ENCODE measurements at regions not wholly inside any gene's neighbourhood (a gene's known extent, or its start where the extent isn't known, plus 50 kb on each side); places are given as distances from the start of the nearest gene placed in this dataset.

DNA sequence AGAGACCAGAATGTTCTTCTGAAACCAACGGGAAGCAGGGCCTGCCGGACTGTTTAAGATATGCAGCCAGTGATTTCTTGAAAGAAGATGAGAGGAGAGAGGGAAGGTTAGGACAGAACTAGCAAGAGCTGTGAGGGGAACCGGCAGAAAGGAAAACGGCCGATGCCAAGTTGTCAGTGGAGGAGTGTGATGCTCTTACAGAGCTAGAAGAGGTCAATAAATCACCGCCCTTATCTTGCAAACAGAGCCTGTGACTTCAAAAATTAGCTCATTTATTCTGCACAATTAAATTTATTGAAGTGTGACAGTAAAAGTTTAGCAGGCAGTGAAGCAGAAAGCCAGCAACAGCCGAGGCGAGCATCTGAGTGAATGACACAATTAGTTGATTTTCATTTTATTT is 509.5 kb upstream of the ID4 start:
- intact Hi-C loops (cut with micrococcal nuclease) (no loop called here), dilution Hi-C loops (cut with MboI; ENCODE audit: extremely low pct_ligation_motif_present, low sequenced_read_pairs) (no loop called here)
- Histone ChIP-seq H3K36me3 (ENCODE audit: control insufficient read depth in 2 of 2, extremely low read depth in 1 of 2, insufficient read depth in 2 of 2, low read length in 2 of 2) (no peaks in the 10 kb centered on the region), H3K9ac (replicated peaks; ENCODE audit: extremely low read depth, insufficient read depth, low read length) (no peak overlapping the region), H3K27me3 (ENCODE audit: control insufficient read depth in 2 of 2, insufficient read depth in 2 of 2, low read length in 2 of 2) (no peaks in the 10 kb centered on the region), H3K9me1 (replicated peaks; ENCODE audit: control insufficient read depth, extremely low read depth, insufficient read depth, low read length) (no peaks in the 10 kb centered on the region), H4K20me1 (replicated peaks; ENCODE audit: control insufficient read depth, extremely low read depth, insufficient read depth, low read length) (no peaks in the 10 kb centered on the region), H3K79me2 (ENCODE audit: control insufficient read depth, insufficient read depth, low read length) (no peaks in the 10 kb centered on the region), H3K4me3 (replicated peaks in 1 of 3; ENCODE audit: insufficient read depth in 1 of 3, low read depth in 1 of 3, low read length in 3 of 3) (no peak overlapping the region), H3K4me1 (ENCODE audit: control insufficient read depth, extremely low read depth, insufficient read depth, low read length) (no peaks in the 10 kb centered on the region), H3K27ac (ENCODE audit: insufficient read depth, low read depth, low read length) (no peak overlapping the region), H3K9me3 (replicated peaks; ENCODE audit: control insufficient read depth, insufficient read depth, low read length) (peaks cover 4% of the 10 kb centered on the region), H2AFZ (ENCODE audit: low read depth, low read length) (no peak overlapping the region), H3K4me2 (ENCODE audit: insufficient read depth, low read length) (no peak overlapping the region)
- BruUV-seq (replicated peaks), result no TSS peak
- DNase-seq (ENCODE audit: low read depth, low spot score) (no peak), FAIRE-seq (no peak)
- CTCF ChIA-PET, result no interaction called here
- POLR2A ChIA-PET, result no interaction called here
- TF ChIP-seq JUN (IDR thresholded peaks at IDR 0.05; ENCODE audit: borderline replicate concordance, insufficient read depth, insufficient read length, low read depth) (no peak), POLR2AphosphoS5 (IDR thresholded peaks at IDR 0.05; ENCODE audit: insufficient read depth, low read depth, low read length) (no peak), POLR2A (IDR thresholded peaks at IDR 0.05; ENCODE audit: low read depth, low read length) (no peak), GATA2 (IDR thresholded peaks at IDR 0.05; ENCODE audit: insufficient read depth, insufficient read length, low read depth, low read length) (no peak), FOS (IDR thresholded peaks at IDR 0.05; ENCODE audit: borderline replicate concordance, insufficient read depth, low read length) (no peak), EZH2 (IDR thresholded peaks at IDR 0.05; ENCODE audit: borderline replicate concordance, low read depth, low read length, severe bottlenecking) (no peak), MYC (IDR thresholded peaks at IDR 0.05; ENCODE audit: low read depth, low read length) (no peak)
- TF ChIP-seq, protein P1, sequence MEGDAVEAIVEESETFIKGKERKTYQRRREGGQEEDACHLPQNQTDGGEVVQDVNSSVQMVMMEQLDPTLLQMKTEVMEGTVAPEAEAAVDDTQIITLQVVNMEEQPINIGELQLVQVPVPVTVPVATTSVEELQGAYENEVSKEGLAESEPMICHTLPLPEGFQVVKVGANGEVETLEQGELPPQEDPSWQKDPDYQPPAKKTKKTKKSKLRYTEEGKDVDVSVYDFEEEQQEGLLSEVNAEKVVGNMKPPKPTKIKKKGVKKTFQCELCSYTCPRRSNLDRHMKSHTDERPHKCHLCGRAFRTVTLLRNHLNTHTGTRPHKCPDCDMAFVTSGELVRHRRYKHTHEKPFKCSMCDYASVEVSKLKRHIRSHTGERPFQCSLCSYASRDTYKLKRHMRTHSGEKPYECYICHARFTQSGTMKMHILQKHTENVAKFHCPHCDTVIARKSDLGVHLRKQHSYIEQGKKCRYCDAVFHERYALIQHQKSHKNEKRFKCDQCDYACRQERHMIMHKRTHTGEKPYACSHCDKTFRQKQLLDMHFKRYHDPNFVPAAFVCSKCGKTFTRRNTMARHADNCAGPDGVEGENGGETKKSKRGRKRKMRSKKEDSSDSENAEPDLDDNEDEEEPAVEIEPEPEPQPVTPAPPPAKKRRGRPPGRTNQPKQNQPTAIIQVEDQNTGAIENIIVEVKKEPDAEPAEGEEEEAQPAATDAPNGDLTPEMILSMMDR (IDR thresholded peaks at IDR 0.05; ENCODE audit: extremely low read depth in 1 of 2, insufficient read depth in 1 of 2, low read depth in 1 of 2, low read length in 2 of 2), result no peak

Measured in endothelial cell of umbilical vein (primary cell).